RWPE2 (cell line): ENCODE measurements at regions not wholly inside any gene's neighbourhood (a gene's known extent, or its start where the extent isn't known, plus 50 kb on each side); places are given as distances from the start of the nearest gene placed in this dataset.

Experiments
- ATAC-seq: fragments of 200-7000 bp; cut with Tn5 transposase; 3 replicates; pipeline ENCODE4 v1.9.1; 2021; ENCODE audit warnings: low read depth
- DNase-seq: peaks from one replicate; pipeline ENCODE4 v3.0.0-alpha.2; 2020; ENCODE audit warnings: low spot score
- H3K27ac ChIP-seq: fragments of 450-650 bp; 2 replicates; pipeline ENCODE4 v1.5.1; 2017; ENCODE audit warnings: mild to moderate bottlenecking; ENCODE audit not compliant: poor library complexity, severe bottlenecking
- H3K27me3 ChIP-seq: fragments of 250-450 bp; sonication (Bioruptor Pico); 2 replicates; pipeline ENCODE4 v1.5.1; 2021; ENCODE audit warnings: mild to moderate bottlenecking, moderate library complexity; ENCODE audit not compliant: insufficient read depth, poor library complexity, severe bottlenecking
- H3K36me3 ChIP-seq: fragments of 250-450 bp; sonication (Bioruptor Pico); 2 replicates; pipeline ENCODE4 v1.5.1; 2020; ENCODE audit warnings: low read depth, mild to moderate bottlenecking, moderate library complexity
- H3K4me1 ChIP-seq: fragments of 250-450 bp; sonication (Bioruptor Pico); 2 replicates; pipeline ENCODE4 v1.5.1; 2021; ENCODE audit warnings: mild to moderate bottlenecking, moderate library complexity; ENCODE audit not compliant: insufficient read depth, poor library complexity, severe bottlenecking
- H3K4me3 ChIP-seq: fragments of 250-450 bp; sonication (Bioruptor Pico); 2 replicates; pipeline ENCODE4 v1.5.1; 2021; ENCODE audit warnings: mild to moderate bottlenecking, moderate library complexity; ENCODE audit not compliant: severe bottlenecking
- H3K9me3 ChIP-seq: fragments of 250-450 bp; sonication (Bioruptor Pico); 2 replicates; pipeline ENCODE4 v1.5.1; 2021; ENCODE audit warnings: mild to moderate bottlenecking, moderate library complexity; ENCODE audit not compliant: severe bottlenecking
- TF ChIP-seq, protein P1 (sequence below): fragments of 450-650 bp; IDR thresholded peaks from one replicate; pipeline ENCODE4 v1.5.1; 2017; ENCODE audit warnings: mild to moderate bottlenecking, moderate library complexity; ENCODE audit not compliant: poor library complexity, severe bottlenecking

DNA sequence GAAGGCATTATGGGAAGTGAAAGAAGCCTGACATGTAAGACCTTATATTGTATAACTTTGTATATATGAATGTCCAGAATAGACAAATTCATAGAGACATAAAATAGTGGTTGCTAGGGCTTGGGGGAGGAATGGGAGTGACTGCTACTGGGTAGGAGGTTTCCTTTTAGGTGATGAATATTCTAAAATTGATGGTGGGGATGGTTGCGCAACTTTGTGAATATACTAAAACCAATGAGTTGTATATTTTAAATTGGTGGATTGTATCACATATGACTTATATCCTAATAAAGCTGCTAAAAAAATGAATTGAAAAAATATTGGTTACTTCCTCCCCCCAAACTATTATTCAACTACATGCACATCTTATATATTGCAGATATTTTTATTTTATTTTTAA lies 70.0 kb downstream of the UCHL1 start:
- ATAC-seq (no peak), DNase-seq (no peak)
- Histone ChIP-seq H3K27ac (no peak overlapping the region), H3K9me3 (no peaks in the 10 kb centered on the region), H3K4me3 (no peak overlapping the region), H3K27me3 (no peaks in the 10 kb centered on the region), H3K36me3 (peaks cover 5% of the 10 kb centered on the region; the same call in 1 of the 2 replicates), H3K4me1 (no peaks in the 10 kb centered on the region)
- TF ChIP-seq, protein P1, sequence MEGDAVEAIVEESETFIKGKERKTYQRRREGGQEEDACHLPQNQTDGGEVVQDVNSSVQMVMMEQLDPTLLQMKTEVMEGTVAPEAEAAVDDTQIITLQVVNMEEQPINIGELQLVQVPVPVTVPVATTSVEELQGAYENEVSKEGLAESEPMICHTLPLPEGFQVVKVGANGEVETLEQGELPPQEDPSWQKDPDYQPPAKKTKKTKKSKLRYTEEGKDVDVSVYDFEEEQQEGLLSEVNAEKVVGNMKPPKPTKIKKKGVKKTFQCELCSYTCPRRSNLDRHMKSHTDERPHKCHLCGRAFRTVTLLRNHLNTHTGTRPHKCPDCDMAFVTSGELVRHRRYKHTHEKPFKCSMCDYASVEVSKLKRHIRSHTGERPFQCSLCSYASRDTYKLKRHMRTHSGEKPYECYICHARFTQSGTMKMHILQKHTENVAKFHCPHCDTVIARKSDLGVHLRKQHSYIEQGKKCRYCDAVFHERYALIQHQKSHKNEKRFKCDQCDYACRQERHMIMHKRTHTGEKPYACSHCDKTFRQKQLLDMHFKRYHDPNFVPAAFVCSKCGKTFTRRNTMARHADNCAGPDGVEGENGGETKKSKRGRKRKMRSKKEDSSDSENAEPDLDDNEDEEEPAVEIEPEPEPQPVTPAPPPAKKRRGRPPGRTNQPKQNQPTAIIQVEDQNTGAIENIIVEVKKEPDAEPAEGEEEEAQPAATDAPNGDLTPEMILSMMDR = no peak

DNA sequence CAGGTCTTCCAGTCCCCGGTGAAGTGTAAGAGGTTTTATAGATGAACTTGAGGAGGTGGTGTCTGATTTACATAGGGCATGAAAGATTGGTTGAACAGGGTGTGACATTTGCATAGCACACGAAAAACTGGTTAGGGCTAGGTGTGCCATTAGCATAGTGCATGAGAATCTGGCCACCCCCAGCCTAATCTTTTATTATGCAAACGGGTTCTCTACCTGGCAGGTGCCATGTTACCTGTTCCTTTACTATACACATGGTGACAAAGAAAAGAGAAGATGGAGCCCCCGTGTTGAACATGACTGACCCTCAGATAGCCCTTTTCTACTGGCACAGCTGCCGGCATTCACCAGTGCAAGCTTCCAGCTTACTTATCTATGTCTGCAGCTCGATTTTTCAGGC lies 71.0 kb downstream of the UCHL1 start:
- DNase-seq (no peak), ATAC-seq (no peak)
- TF ChIP-seq, protein P1 = no peak
- Histone ChIP-seq H3K4me1 (no peaks in the 10 kb centered on the region), H3K27me3 (no peaks in the 10 kb centered on the region), H3K9me3 (no peaks in the 10 kb centered on the region), H3K36me3 (peaks cover 5% of the 10 kb centered on the region; the same call in 1 of the 2 replicates), H3K27ac (no peak overlapping the region), H3K4me3 (no peak overlapping the region)

DNA sequence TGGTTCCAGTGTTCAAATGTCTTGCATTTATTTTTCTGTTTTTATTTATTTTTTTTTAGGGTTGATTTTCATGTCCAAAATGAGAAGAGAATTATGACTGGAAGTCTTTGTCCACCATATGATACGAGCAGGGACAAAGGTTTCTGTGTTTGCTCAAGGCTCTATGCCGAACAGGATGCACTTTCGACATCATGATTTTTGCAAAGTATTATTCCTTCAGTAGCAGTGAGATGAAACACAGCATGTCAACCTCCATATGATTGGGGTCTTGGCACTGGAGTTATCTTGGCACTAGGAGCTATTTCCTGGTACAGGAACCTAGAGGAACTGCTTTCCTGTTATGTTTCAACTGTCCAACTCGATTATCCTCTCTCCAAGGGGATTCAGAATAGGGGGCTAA lies 72.6 kb downstream of the UCHL1 start:
- Histone ChIP-seq H3K4me3 (no peak overlapping the region), H3K27ac (no peak overlapping the region), H3K36me3 (peaks cover 5% of the 10 kb centered on the region; the same call in 1 of the 2 replicates), H3K4me1 (no peaks in the 10 kb centered on the region), H3K27me3 (no peaks in the 10 kb centered on the region), H3K9me3 (no peaks in the 10 kb centered on the region)
- TF ChIP-seq, protein P1 = no peak
- no peak for ATAC-seq
- no peak for DNase-seq

DNA sequence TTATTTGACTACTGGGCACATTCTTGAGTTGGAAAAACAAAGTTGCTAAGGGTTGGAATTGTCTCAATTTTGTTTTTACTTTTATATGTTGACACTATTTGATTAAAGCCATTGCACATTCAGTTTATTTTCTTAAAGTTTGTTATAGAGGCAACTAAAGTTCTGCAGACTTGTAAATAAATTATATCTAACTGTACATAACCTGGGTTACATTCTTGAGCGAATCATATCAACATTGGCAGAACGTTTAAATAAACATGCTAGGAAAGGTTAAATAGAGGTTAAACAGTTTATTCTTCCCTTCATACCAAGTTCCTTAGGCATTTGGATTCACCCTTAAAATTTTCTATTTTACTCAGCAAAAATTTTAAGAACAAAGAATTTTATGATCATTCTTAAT lies 74.5 kb downstream of the UCHL1 start:
- no peak overlapping the region for H3K27ac ChIP-seq
- TF ChIP-seq, protein P1 = no peak
- peaks cover 4% of the 10 kb centered on the region for H3K4me1 ChIP-seq

DNA sequence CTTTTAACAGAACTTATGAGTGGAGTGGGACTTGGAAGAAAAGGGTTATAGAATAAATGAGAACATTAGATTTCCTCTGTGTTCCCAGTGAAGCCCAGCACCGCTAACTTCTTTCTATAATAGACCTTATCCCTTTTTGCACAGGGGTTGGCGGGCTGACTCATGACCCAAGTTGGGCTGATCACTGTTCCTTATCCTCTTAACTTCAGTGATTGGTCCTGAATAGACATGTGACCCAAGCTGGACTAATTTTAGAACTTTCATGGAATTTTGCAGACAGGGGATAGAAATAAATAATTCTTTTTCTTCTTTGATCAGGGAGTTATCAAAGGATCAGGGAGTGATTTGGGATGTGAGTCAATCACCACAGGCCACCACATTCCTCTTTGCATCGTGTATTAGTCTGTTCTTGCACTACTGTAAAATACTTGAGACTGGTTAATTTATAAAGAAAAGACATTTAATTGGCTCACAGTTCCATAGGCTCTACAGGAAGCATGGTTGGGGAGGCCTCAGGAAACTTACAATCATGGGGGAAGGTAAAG lies 75.9 kb downstream of the UCHL1 start:
- Histone ChIP-seq H3K4me1 (peaks cover 4% of the 10 kb centered on the region), H3K27ac (no peak overlapping the region), H3K9me3 (no peaks in the 10 kb centered on the region), H3K4me3 (no peak overlapping the region), H3K36me3 (peaks cover 5% of the 10 kb centered on the region; the same call in 1 of the 2 replicates), H3K27me3 (no peaks in the 10 kb centered on the region)
- TF ChIP-seq, protein P1 = no peak
- no peak for DNase-seq
- no peak for ATAC-seq

More for the DNA sequence above, 74.5 kb downstream of the UCHL1 start:
- no peaks in the 10 kb centered on the region for H3K27me3 ChIP-seq
- H3K4me3 ChIP-seq = no peak overlapping the region
- H3K9me3 ChIP-seq = no peaks in the 10 kb centered on the region
- DNase-seq (no peak), ATAC-seq (no peak)
- peaks cover 5% of the 10 kb centered on the region; the same call in 1 of the 2 replicates for H3K36me3 ChIP-seq
